GM12891 (cell line): ENCODE measurements at regions not wholly inside any gene's neighbourhood (a gene's known extent, or its start where the extent isn't known, plus 50 kb on each side); places are given as distances from the start of the nearest gene placed in this dataset.

Source experiments
- POLR2A ChIP-seq: IDR thresholded peaks from 2 replicates; pipeline ENCODE4 v1.6.1; 2011; ENCODE audit warnings: low read depth, low read length, control low read depth
- POLR2AphosphoS5 ChIP-seq: IDR thresholded peaks from 2 replicates; pipeline ENCODE4 v1.6.1; 2011; ENCODE audit warnings: low read depth, low read length, control low read depth
- SPI1 ChIP-seq: IDR thresholded peaks from 2 replicates; pipeline ENCODE4 v1.6.1; 2011; ENCODE audit warnings: low read depth, low read length, control low read depth
- TAF1 ChIP-seq: IDR thresholded peaks from 2 replicates; pipeline ENCODE4 v1.6.1; 2011; ENCODE audit warnings: low read depth, low read length, control low read depth

DNA sequence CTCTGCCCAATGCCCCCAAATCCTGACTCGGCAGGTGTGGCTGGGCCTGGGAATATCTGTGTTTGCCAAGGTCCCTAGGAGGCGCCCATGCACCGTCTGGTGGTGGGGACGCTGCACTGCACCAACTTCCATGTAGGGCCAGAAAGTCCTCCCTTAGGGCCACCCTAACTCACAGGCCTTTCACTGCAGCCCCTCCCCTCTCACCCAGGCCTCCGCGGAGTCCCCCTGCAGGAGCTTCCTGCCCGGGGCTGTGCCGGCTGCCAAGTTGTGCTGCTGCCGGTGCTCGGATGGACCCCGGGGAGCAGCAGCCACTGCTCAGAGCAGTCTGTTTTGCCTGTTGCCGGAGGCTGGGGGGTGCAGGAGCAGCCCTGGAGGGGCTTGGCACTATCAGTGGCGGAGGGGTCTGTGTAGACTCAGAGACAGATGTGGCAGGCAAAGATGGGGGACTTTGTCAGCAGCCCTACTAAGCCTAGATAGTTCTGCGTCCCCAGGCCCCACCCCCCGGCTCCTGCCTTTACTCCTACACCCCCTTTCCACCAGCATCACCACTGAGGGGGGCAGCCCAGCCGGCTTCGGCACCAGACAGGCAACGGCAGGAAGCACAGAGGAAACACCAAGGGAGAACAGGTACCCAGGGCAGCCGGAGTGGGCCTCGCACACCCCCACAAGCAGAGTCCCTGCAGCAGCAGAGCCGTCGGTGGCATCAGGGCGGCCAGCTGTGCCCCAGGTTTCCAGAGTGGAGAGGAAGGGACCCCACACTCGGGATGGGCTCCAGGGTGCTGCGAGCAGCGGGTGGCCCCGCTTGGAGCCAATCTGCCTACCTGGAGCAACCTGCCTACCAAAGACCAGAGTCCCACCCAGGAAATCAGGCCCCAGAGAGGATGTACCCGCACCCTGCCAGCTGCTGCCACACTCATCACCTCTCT lies 124.3 kb downstream of the TRIM29 start:
- no peak for TF ChIP-seq POLR2A
- no peak for TF ChIP-seq POLR2AphosphoS5
- no peak for TF ChIP-seq TAF1
- no peak for TF ChIP-seq SPI1
